MM.1S (cell line): ENCODE measurements at regions not wholly inside any gene's neighbourhood (a gene's known extent, or its start where the extent isn't known, plus 50 kb on each side); places are given as distances from the start of the nearest gene placed in this dataset.
"Not testable (repeated sequence)": the region's sequence is repeated elsewhere in the genome, so short reads cannot be mapped to it uniquely, and the experiment has no call there.

Experiments used
- DNase-seq: peaks from one replicate; pipeline ENCODE4 v3.0.0-alpha.2; 2015
- H2AFZ ChIP-seq: fragments of 300-600 bp; sonication (generic); 2 replicates; pipeline ENCODE4 v1.6.0; 2016; ENCODE audit warnings: antibody characterized with exemption, low read length
- H3F3A ChIP-seq: fragments of 300-600 bp; sonication (generic); 2 replicates; pipeline ENCODE4 v1.6.1; 2016; ENCODE audit warnings: mild to moderate bottlenecking, antibody characterized with exemption, low read length, moderate library complexity, mixed read lengths; ENCODE audit not compliant: insufficient read depth
- H3K27ac ChIP-seq: fragments of 300-600 bp; sonication (generic); 2 replicates; pipeline ENCODE4 v1.5.1; 2016; ENCODE audit warnings: mild to moderate bottlenecking, low read length
- H3K27me3 ChIP-seq: fragments of 300-600 bp; sonication (generic); replicated peaks from 2 replicates; pipeline ENCODE4 v1.6.0; 2016; ENCODE audit warnings: low read length; ENCODE audit not compliant: insufficient read depth
- H3K36me3 ChIP-seq: fragments of 300-600 bp; sonication (generic); replicated peaks from 2 replicates; pipeline ENCODE4 v1.6.1; 2016; ENCODE audit warnings: mild to moderate bottlenecking, low read length, mixed read lengths; ENCODE audit not compliant: insufficient read depth
- H3K4me1 ChIP-seq: fragments of 300-600 bp; sonication (generic); 2 replicates; pipeline ENCODE4 v1.6.1; 2016; ENCODE audit warnings: low read length, mixed read lengths
- H3K4me2 ChIP-seq: fragments of 300-600 bp; sonication (generic); 2 replicates; pipeline ENCODE4 v1.6.0; 2016; ENCODE audit warnings: low read depth, low read length
- H3K4me3 ChIP-seq: fragments of 300-600 bp; sonication (generic); 2 replicates; pipeline ENCODE4 v1.5.1; 2016; ENCODE audit warnings: low read length, mixed read lengths
- H3K79me2 ChIP-seq: fragments of 300-600 bp; sonication (generic); 2 replicates; pipeline ENCODE4 v1.6.1; 2016; ENCODE audit warnings: mixed run types, low read length, mixed read lengths
- H3K9ac ChIP-seq: fragments of 300-600 bp; sonication (generic); 2 replicates; pipeline ENCODE4 v1.6.1; 2016; ENCODE audit warnings: low read length, mixed read lengths
- H3K9me2 ChIP-seq: fragments of 300-600 bp; sonication (generic); replicated peaks from 2 replicates; pipeline ENCODE4 v1.6.1; 2016; ENCODE audit warnings: mild to moderate bottlenecking, low read length, mixed read lengths; ENCODE audit not compliant: insufficient read depth
- H3K9me3 ChIP-seq: fragments of 300-600 bp; sonication (generic); replicated peaks from 2 replicates; pipeline ENCODE4 v1.6.1; 2016; ENCODE audit warnings: mild to moderate bottlenecking, low read length, mixed read lengths; ENCODE audit not compliant: insufficient read depth
- H4K20me1 ChIP-seq: fragments of 300-600 bp; sonication (generic); 2 replicates; pipeline ENCODE4 v1.6.1; 2016; ENCODE audit warnings: mild to moderate bottlenecking, low read length, moderate library complexity, mixed read lengths; ENCODE audit not compliant: insufficient read depth

GRCh38 chr3:195669310-195669709 is 51.5 kb upstream of the MUC20 start:
- H3K79me2 ChIP-seq, H3K9ac ChIP-seq, H4K20me1 ChIP-seq, H3K9me3 ChIP-seq, H3K36me3 ChIP-seq, H3K4me1 ChIP-seq, H3F3A ChIP-seq, H2AFZ ChIP-seq, DNase-seq, H3K27me3 ChIP-seq, H3K9me2 ChIP-seq, H3K27ac ChIP-seq, H3K4me2 ChIP-seq, H3K4me3 ChIP-seq: not testable (repeated sequence)

GRCh38 chr3:195668131-195668766 is 52.5 kb upstream of the MUC20 start:
- not testable (repeated sequence) for DNase-seq, H3K9ac ChIP-seq, H3K9me3 ChIP-seq, H3K4me2 ChIP-seq, H3K9me2 ChIP-seq, H3K79me2 ChIP-seq, H4K20me1 ChIP-seq, H2AFZ ChIP-seq, H3K27ac ChIP-seq, H3K4me1 ChIP-seq, H3K36me3 ChIP-seq, H3F3A ChIP-seq, H3K4me3 ChIP-seq, H3K27me3 ChIP-seq

GRCh38 chr3:195665311-195665710 is 55.5 kb upstream of the MUC20 start:
- not testable (repeated sequence) for DNase-seq, H3K9ac ChIP-seq, H3K36me3 ChIP-seq, H4K20me1 ChIP-seq, H3K4me1 ChIP-seq, H3K79me2 ChIP-seq, H3K4me2 ChIP-seq, H3K9me3 ChIP-seq, H3K4me3 ChIP-seq, H2AFZ ChIP-seq, H3K9me2 ChIP-seq, H3F3A ChIP-seq, H3K27me3 ChIP-seq, H3K27ac ChIP-seq

GRCh38 chr3:195664131-195664530 is 56.6 kb upstream of the MUC20 start:
- not testable (repeated sequence) for H3K9ac ChIP-seq, H3K4me1 ChIP-seq, H4K20me1 ChIP-seq, H2AFZ ChIP-seq, DNase-seq, H3K4me3 ChIP-seq, H3K36me3 ChIP-seq, H3K27ac ChIP-seq, H3K9me3 ChIP-seq, H3F3A ChIP-seq, H3K79me2 ChIP-seq, H3K4me2 ChIP-seq, H3K9me2 ChIP-seq, H3K27me3 ChIP-seq

GRCh38 chr3:195659136-195659533 is 61.6 kb upstream of the MUC20 start:
- not testable (repeated sequence) for H3K79me2 ChIP-seq

GRCh38 chr3:195658381-195659135 is 62.2 kb upstream of the MUC20 start:
- H3K9me2 ChIP-seq, H3F3A ChIP-seq, H3K4me2 ChIP-seq, H3K27ac ChIP-seq, H3K9ac ChIP-seq, H3K36me3 ChIP-seq, DNase-seq, H4K20me1 ChIP-seq, H3K27me3 ChIP-seq, H3K79me2 ChIP-seq, H3K9me3 ChIP-seq, H3K4me1 ChIP-seq, H2AFZ ChIP-seq: not testable (repeated sequence)
- H3K4me3 ChIP-seq, result peak overlapping the region; percentile 34; the same call in 1 of the 2 replicates

More at GRCh38 chr3:195659136-195659533, 61.6 kb upstream of the MUC20 start:
- H2AFZ ChIP-seq, H3K9me2 ChIP-seq, H3K9me3 ChIP-seq, H3F3A ChIP-seq, H3K4me1 ChIP-seq, H3K4me2 ChIP-seq, H3K36me3 ChIP-seq, H4K20me1 ChIP-seq, H3K4me3 ChIP-seq, H3K27ac ChIP-seq, H3K27me3 ChIP-seq, H3K9ac ChIP-seq, DNase-seq: not testable (repeated sequence)

- not testable (repeated sequence) for H3K36me3 ChIP-seq, H3K27me3 ChIP-seq, H3K79me2 ChIP-seq, H3K27ac ChIP-seq, H3F3A ChIP-seq, H4K20me1 ChIP-seq, H3K4me1 ChIP-seq, H3K9me2 ChIP-seq, H3K9me3 ChIP-seq
- peak overlapping the region; percentile 71; the same call in 1 of the 2 replicates for H3K9ac ChIP-seq
- peak overlapping the region; percentile 73 for H3K4me3 ChIP-seq
- H2AFZ ChIP-seq, result peak overlapping the region; percentile 85
- peak overlapping the region; percentile 57; the same call in 1 of the 2 replicates for H3K4me2 ChIP-seq
- peak; percentile 73 for DNase-seq
Observed at GRCh38 chr3:195657475-195658372, 63.1 kb upstream of the MUC20 start.
